A673 (cell line): ENCODE measurements at regions not wholly inside any gene's neighbourhood (a gene's known extent, or its start where the extent isn't known, plus 50 kb on each side); places are given as distances from the start of the nearest gene placed in this dataset.

ENCODE experiments used
- BruUV-seq: library from RNA; stranded (reverse); fragments of 400-500 nt; replicated peaks from 2 replicates; lab custom pipeline; 2021; lab: Mats Ljungman, UMichigan
- CTCF ChIA-PET: fragments of 300-600 bp; sonication (Branson Sonifier 250); formaldehyde crosslinking; loops from one replicate; lab custom pipeline; 2022; ENCODE audit warnings: antibody characterized with exemption; lab: Charles Lee
- POLR2A ChIA-PET: fragments of 300-600 bp; sonication (Branson Sonifier 250); formaldehyde crosslinking; loops from one replicate; lab custom pipeline; 2022; ENCODE audit warnings: antibody characterized with exemption; ENCODE audit not compliant: low non-redundant PET; lab: Charles Lee
- DNase-seq: peaks from one replicate; pipeline ENCODE4 v3.0.0-alpha.2; 2015; ENCODE audit warnings: low spot score
- H3K27ac ChIP-seq: fragments of 200-600 bp; sonication (generic); 2 replicates; pipeline ENCODE4 v1.5.1; 2016; ENCODE audit warnings: mixed run types, low read depth, mild to moderate bottlenecking, mixed read lengths, antibody characterized with exemption, low read length; ENCODE audit not compliant: poor library complexity, severe bottlenecking
- H3K27me3 ChIP-seq: fragments of 200-600 bp; sonication (generic); replicated peaks from 2 replicates; pipeline ENCODE4 v1.6.1; 2017; ENCODE audit warnings: mixed run types, low read depth, mild to moderate bottlenecking, mixed read lengths, antibody characterized with exemption, low read length; ENCODE audit not compliant: insufficient read depth, poor library complexity
- H3K36me3 ChIP-seq: fragments of 200-600 bp; sonication (generic); 2 replicates; pipeline ENCODE4 v1.6.1; 2016; ENCODE audit warnings: mixed run types, mild to moderate bottlenecking, mixed read lengths, antibody characterized with exemption, low read length; ENCODE audit not compliant: insufficient read depth, poor library complexity, severe bottlenecking
- H3K4me1 ChIP-seq: fragments of 200-600 bp; sonication (generic); 2 replicates; pipeline ENCODE4 v1.6.1; 2017; ENCODE audit warnings: mixed run types, mild to moderate bottlenecking, mixed read lengths, antibody characterized with exemption, low read length; ENCODE audit not compliant: insufficient read depth, poor library complexity, severe bottlenecking
- H3K4me3 ChIP-seq: fragments of 200-600 bp; sonication (generic); 2 replicates; pipeline ENCODE4 v1.5.1; 2016; ENCODE audit warnings: low read depth, mixed run types, mild to moderate bottlenecking, mixed read lengths, low read length; ENCODE audit not compliant: poor library complexity, severe bottlenecking
- H3K9me3 ChIP-seq: fragments of 200-600 bp; sonication (generic); 2 replicates; pipeline ENCODE4 v1.6.1; 2016; ENCODE audit warnings: mixed run types, low read depth, mild to moderate bottlenecking, mixed read lengths, antibody characterized with exemption, low read length; ENCODE audit not compliant: poor library complexity, severe bottlenecking
- EZH2 ChIP-seq: fragments of 200-600 bp; sonication (generic); IDR thresholded peaks from 2 replicates; pipeline ENCODE4 v1.6.1; 2017; ENCODE audit warnings: borderline replicate concordance, low read depth, mild to moderate bottlenecking, mixed read lengths, antibody characterized with exemption, low read length; ENCODE audit not compliant: poor library complexity, severe bottlenecking
- intact Hi-C: fragments of 100-400 bp; cut with micrococcal nuclease; formaldehyde crosslinking; loops from one replicate; pipeline ENCODE4 v1.10.0; 2022; ENCODE audit not compliant: unreplicated experiment
- TF ChIP-seq, protein P1 (sequence below): fragments of 300-800, 200-600 bp; sonication (generic); conservative IDR thresholded peaks from 2 replicates; pipeline ENCODE4 v1.5.1; 2017; ENCODE audit warnings: low read depth, mild to moderate bottlenecking, antibody characterized with exemption, low read length, moderate library complexity, mixed read lengths

DNA sequence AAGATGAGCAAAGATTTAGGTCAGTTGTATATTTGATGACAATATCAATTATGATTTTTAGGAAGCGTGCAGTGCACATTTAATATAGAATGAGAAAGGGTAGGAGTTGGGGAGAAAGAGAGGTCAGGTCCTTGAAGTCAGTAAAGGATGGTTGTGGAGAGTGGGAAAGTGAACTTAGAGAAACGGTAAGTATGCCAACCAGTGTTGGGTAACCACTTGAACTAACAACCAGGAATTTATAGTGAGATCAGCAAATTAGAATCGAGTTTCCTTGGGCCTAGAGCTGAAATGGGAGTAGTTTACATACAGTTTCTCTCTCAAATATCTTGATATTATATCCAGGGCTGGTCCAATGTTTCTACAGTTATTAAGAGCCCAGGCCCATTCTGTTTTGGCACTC lies 188.5 kb upstream of the RBMS3 start:
- Histone ChIP-seq H3K4me1 (no peaks in the 10 kb centered on the region), H3K27ac (no peak overlapping the region), H3K4me3 (no peak overlapping the region), H3K36me3 (no peaks in the 10 kb centered on the region), H3K27me3 (no peaks in the 10 kb centered on the region), H3K9me3 (peaks cover 1% of the 10 kb centered on the region)
- no TSS peak for BruUV-seq
- DNase-seq, result no peak
- POLR2A ChIA-PET, result no interaction called here
- TF ChIP-seq EZH2, result no peak
- TF ChIP-seq, protein P1, sequence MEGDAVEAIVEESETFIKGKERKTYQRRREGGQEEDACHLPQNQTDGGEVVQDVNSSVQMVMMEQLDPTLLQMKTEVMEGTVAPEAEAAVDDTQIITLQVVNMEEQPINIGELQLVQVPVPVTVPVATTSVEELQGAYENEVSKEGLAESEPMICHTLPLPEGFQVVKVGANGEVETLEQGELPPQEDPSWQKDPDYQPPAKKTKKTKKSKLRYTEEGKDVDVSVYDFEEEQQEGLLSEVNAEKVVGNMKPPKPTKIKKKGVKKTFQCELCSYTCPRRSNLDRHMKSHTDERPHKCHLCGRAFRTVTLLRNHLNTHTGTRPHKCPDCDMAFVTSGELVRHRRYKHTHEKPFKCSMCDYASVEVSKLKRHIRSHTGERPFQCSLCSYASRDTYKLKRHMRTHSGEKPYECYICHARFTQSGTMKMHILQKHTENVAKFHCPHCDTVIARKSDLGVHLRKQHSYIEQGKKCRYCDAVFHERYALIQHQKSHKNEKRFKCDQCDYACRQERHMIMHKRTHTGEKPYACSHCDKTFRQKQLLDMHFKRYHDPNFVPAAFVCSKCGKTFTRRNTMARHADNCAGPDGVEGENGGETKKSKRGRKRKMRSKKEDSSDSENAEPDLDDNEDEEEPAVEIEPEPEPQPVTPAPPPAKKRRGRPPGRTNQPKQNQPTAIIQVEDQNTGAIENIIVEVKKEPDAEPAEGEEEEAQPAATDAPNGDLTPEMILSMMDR, result no peak
- intact Hi-C loops, result no loop called here
- CTCF ChIA-PET, result no interaction called here

DNA sequence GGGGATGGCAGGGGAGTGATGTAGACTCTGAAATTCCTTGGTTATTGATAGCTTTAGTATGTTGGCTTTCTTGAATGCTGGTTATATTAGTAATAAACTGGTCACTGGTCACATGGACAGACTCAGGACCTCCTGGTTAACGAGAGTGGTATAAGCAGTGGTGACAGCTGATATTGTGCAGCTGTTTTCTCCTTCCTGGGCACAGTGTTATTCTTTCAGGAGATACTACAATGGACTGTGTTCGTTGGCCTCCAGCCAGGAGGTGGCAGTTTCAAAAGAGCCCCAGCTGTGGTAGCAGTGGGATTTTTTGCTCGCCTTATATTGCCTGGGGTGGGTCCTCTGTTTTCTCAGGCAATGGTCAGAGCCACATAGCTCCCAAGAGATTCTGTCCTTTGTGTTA lies 181.6 kb upstream of the RBMS3 start:
- no peaks in the 10 kb centered on the region for H3K27me3 ChIP-seq
- CTCF ChIA-PET, result no interaction called here
- H3K9me3 ChIP-seq, result peaks cover 3% of the 10 kb centered on the region
- intact Hi-C loops, result no loop called here
- POLR2A ChIA-PET, result no interaction called here
- no peaks in the 10 kb centered on the region for H3K36me3 ChIP-seq
- DNase-seq, result peak; percentile 34
- H3K27ac ChIP-seq, result no peak overlapping the region
- no peaks in the 10 kb centered on the region for H3K4me1 ChIP-seq
- TF ChIP-seq, protein P1, result no peak
- TF ChIP-seq EZH2, result no peak
- H3K4me3 ChIP-seq, result no peak overlapping the region
- BruUV-seq, result no TSS peak

DNA sequence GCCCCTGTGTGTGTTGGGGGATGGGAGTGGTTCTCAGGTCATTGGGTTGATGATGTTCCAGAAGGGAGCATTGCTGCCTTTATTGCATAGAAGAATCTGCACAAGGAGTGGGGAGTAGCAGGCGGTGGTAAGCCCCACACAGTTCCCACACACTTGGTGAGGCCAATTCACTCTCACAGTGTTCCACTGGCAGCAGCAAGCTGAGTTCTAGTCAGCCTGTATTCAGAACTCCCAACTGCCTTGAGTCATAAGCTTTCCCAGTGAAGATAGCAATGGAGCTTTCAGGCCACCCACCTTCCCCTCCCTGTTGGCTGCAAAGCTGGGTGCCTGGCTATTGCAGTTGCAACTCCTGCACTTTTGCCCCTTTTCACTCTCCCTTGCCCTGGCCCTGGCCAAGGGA lies 181.1 kb upstream of the RBMS3 start:
- H3K4me3 ChIP-seq, result no peak overlapping the region
- no peaks in the 10 kb centered on the region for H3K27me3 ChIP-seq
- H3K36me3 ChIP-seq, result no peaks in the 10 kb centered on the region
- H3K9me3 ChIP-seq, result peaks cover 3% of the 10 kb centered on the region
- intact Hi-C loops, result no loop called here
- no peak for DNase-seq
- no peak for TF ChIP-seq EZH2
- TF ChIP-seq, protein P1, result no peak
- no peaks in the 10 kb centered on the region for H3K4me1 ChIP-seq
- ChIA-PET CTCF (no interaction called here), POLR2A (no interaction called here)
- H3K27ac ChIP-seq, result no peak overlapping the region
- no TSS peak for BruUV-seq
